SK-N-SH (cell line): ENCODE measurements at regions not wholly inside any gene's neighbourhood (a gene's known extent, or its start where the extent isn't known, plus 50 kb on each side); places are given as distances from the start of the nearest gene placed in this dataset.

Experiments
- CTCF ChIA-PET: fragments of 300-600, 350-600 bp; formaldehyde crosslinking; extraction: SDS; loops from one replicate; lab custom pipeline; 2021; lab: Yijun Ruan, JAX
- POLR2A ChIA-PET: fragments of 350-600 bp; sonication (Branson Sonifier 250); formaldehyde crosslinking; extraction: SDS; loops from one replicate; lab custom pipeline; 2020; ENCODE audit warnings: antibody characterized with exemption, inconsistent platforms; lab: Yijun Ruan, JAX
- DNase-seq: peaks from one replicate; pipeline ENCODE4 v3.0.0; 2012
- H2AFZ ChIP-seq: fragments of 200-600 bp; sonication (generic); 2 replicates; pipeline ENCODE4 v1.8.1; 2016; ENCODE audit warnings: antibody characterized with exemption, mild to moderate bottlenecking, low read depth
- H3F3A ChIP-seq: fragments of 200-600 bp; sonication (generic); replicated peaks from 2 replicates; pipeline ENCODE3; 2016; ENCODE audit warnings: antibody characterized with exemption, mild to moderate bottlenecking; ENCODE audit not compliant: insufficient read depth
- H3K27ac ChIP-seq, 2 experiments: fragments of 200-500 bp in 1 of 2; fragments of 200-600 bp in 1 of 2; sonication (Bioruptor generic) in 1 of 2; sonication (generic), shearing (Covaris generic) in 1 of 2; 2 replicates each; pipeline versions ENCODE4 v1.5.1 to v1.6.1; 2014 to 2016; ENCODE audit warnings: low read depth in 2 of 2, inconsistent platforms in 1 of 2, low read length in 1 of 2, mild to moderate bottlenecking in 1 of 2, mixed read lengths in 1 of 2
- H3K27me3 ChIP-seq: fragments of 200-600 bp; sonication (generic), shearing (Covaris generic); 2 replicates; pipeline ENCODE4 v1.6.1; 2016; ENCODE audit warnings: mixed run types; ENCODE audit not compliant: insufficient read depth
- H3K36me3 ChIP-seq, 2 experiments: fragments of 200-500 bp in 1 of 2; fragments of 200-600 bp in 1 of 2; sonication (Bioruptor generic) in 1 of 2; sonication (generic) in 1 of 2; replicated peaks in 1 of 2; 2 replicates each; pipeline versions ENCODE3 to v1.5.1; 2014 to 2016; ENCODE audit warnings: low read length in 1 of 2, mild to moderate bottlenecking in 1 of 2; ENCODE audit not compliant: insufficient read depth in 2 of 2, control insufficient read depth in 1 of 2
- H3K4me1 ChIP-seq, 2 experiments: fragments of 200-500 bp in 1 of 2; fragments of 200-600 bp in 1 of 2; sonication (Bioruptor generic) in 1 of 2; sonication (generic), shearing (Covaris generic) in 1 of 2; 2 replicates each; pipeline versions ENCODE4 v1.5.1 to v1.6.1; 2014 to 2016; ENCODE audit warnings: low read depth in 1 of 2, low read length in 1 of 2, mixed run types in 1 of 2; ENCODE audit not compliant: insufficient read depth in 2 of 2, control insufficient read depth in 1 of 2
- H3K4me2 ChIP-seq: fragments of 200-600 bp; sonication (generic), shearing (Covaris generic); 2 replicates; pipeline ENCODE4 v1.6.1; 2017; ENCODE audit warnings: mixed run types
- H3K4me3 ChIP-seq, 2 experiments: fragments of 200-500 bp in 1 of 2; fragments of 200-600 bp in 1 of 2; sonication (Bioruptor generic) in 1 of 2; sonication (generic), shearing (Covaris generic) in 1 of 2; 2 replicates each; pipeline versions ENCODE4 v1.5.1 to v1.8.1; 2014 to 2016; ENCODE audit warnings: low read depth in 2 of 2, inconsistent platforms in 1 of 2, low read length in 1 of 2, mild to moderate bottlenecking in 1 of 2, mixed read lengths in 1 of 2, moderate library complexity in 1 of 2
- H3K79me2 ChIP-seq: fragments of 200-600 bp; sonication (generic); 2 replicates; pipeline ENCODE4 v1.8.1; 2017; ENCODE audit warnings: mild to moderate bottlenecking; ENCODE audit not compliant: insufficient read depth
- H3K9ac ChIP-seq: fragments of 200-600 bp; sonication (generic); 2 replicates; pipeline ENCODE4 v1.6.1; 2017; ENCODE audit warnings: mixed run types
- H3K9me2 ChIP-seq: fragments of 200-600 bp; sonication (generic); 2 replicates; pipeline ENCODE4 v1.6.1; 2017; ENCODE audit warnings: mixed run types
- H3K9me3 ChIP-seq: fragments of 200-600 bp; sonication (generic); 2 replicates; pipeline ENCODE4 v1.6.1; 2017; ENCODE audit warnings: mixed run types, mild to moderate bottlenecking, moderate library complexity
- H4K20me1 ChIP-seq: fragments of 200-600 bp; sonication (generic); 2 replicates; pipeline ENCODE4 v1.6.1; 2017; ENCODE audit warnings: mild to moderate bottlenecking, mixed run types; ENCODE audit not compliant: insufficient read depth
- CHD2 ChIP-seq: fragments of 150-350 bp; IDR thresholded peaks from 2 replicates; pipeline ENCODE4 v1.6.1; 2018; ENCODE audit warnings: low read length; ENCODE audit not compliant: partially characterized antibody
- CTCF ChIP-seq: fragments of 200-600 bp; sonication (generic); IDR thresholded peaks from 2 replicates; pipeline ENCODE4 v1.6.1; 2017; ENCODE audit warnings: antibody characterized with exemption, mild to moderate bottlenecking, moderate library complexity
- EZH2phosphoT487 ChIP-seq: fragments of 200-600 bp; sonication (generic); IDR thresholded peaks from 2 replicates; pipeline ENCODE4 v1.6.1; 2017; ENCODE audit warnings: low read depth, mixed run types, mild to moderate bottlenecking, antibody characterized with exemption, moderate library complexity, borderline replicate concordance
- FOSL2 ChIP-seq: IDR thresholded peaks from 2 replicates; pipeline ENCODE4 v1.4.0; 2012; ENCODE audit warnings: low read depth, mild to moderate bottlenecking, moderate library complexity, borderline replicate concordance
- FOXJ3 ChIP-seq: sonication (generic); formaldehyde crosslinking; IDR thresholded peaks from 2 replicates; pipeline ENCODE4 v1.5.1; 2020; ENCODE audit warnings: mild to moderate bottlenecking, missing genetic modification reagents
- GATA2 ChIP-seq: sonication (generic); formaldehyde crosslinking; IDR thresholded peaks from 2 replicates; pipeline ENCODE4 v1.5.0; 2020; ENCODE audit warnings: mild to moderate bottlenecking, missing genetic modification reagents
- JUND ChIP-seq: IDR thresholded peaks from 2 replicates; pipeline ENCODE4 v1.4.0; 2012
- MAX ChIP-seq: IDR thresholded peaks from 2 replicates; pipeline ENCODE4 v1.4.0; 2012; ENCODE audit warnings: low read depth
- NFIC ChIP-seq: IDR thresholded peaks from 2 replicates; pipeline ENCODE4 v1.4.0; 2012; ENCODE audit warnings: borderline replicate concordance
- NRF1 ChIP-seq: IDR thresholded peaks from 2 replicates; pipeline ENCODE4 v1.6.1; 2012; ENCODE audit warnings: low read depth, mild to moderate bottlenecking, low read length
- PBX3 ChIP-seq: IDR thresholded peaks from 2 replicates; pipeline ENCODE4; 2012
- RCOR1 ChIP-seq: fragments of 150-350 bp; IDR thresholded peaks from 2 replicates; pipeline ENCODE4 v1.6.1; 2017; ENCODE audit warnings: antibody characterized with exemption, low read length
- REST ChIP-seq: IDR thresholded peaks from 2 replicates; pipeline ENCODE4 v1.6.1; 2012; ENCODE audit warnings: mild to moderate bottlenecking, low read depth, low read length, moderate library complexity
- RXRA ChIP-seq: IDR thresholded peaks from 2 replicates; pipeline ENCODE4 v1.4.0; 2012; ENCODE audit warnings: low read depth, mild to moderate bottlenecking, borderline replicate concordance
- SIN3A ChIP-seq: IDR thresholded peaks from 2 replicates; pipeline ENCODE4 v1.6.1; 2012; ENCODE audit warnings: low read depth, mild to moderate bottlenecking, low read length, moderate library complexity, borderline replicate concordance
- SMC3 ChIP-seq: IDR thresholded peaks from 2 replicates; pipeline ENCODE4 v1.6.1; 2012; ENCODE audit warnings: low read depth, low read length, improper control_type of control experiment
- TCF12 ChIP-seq: IDR thresholded peaks from 2 replicates; pipeline ENCODE4 v1.4.0; 2012
- YY1 ChIP-seq: IDR thresholded peaks from 2 replicates; pipeline ENCODE4 v1.4.0; 2012; ENCODE audit warnings: low read depth, mild to moderate bottlenecking
- ZBTB33 ChIP-seq: IDR thresholded peaks from 2 replicates; pipeline ENCODE4 v1.4.0; 2012; ENCODE audit warnings: low read depth, borderline replicate concordance
- WGBS: methylation state at CpG from one replicate; pipeline ENCODE4 v1.1.6; 2017; ENCODE audit warnings: low lambda C conversion rate; 5-methylcytosine and 5-hydroxymethylcytosine counted together

- POLR2A ChIA-PET: no interaction called here
Measured at GRCh38 chr10:18760836-18761235, 101.6 kb downstream of the ARL5B start.

More at GRCh38 chr10:18760836-18761235, 101.6 kb downstream of the ARL5B start:
- Histone ChIP-seq H3K36me3 (no peaks in the 10 kb centered on the region), H3K27me3 (no peaks in the 10 kb centered on the region), H3K9ac (no peak overlapping the region), H3K4me1 (no peaks in the 10 kb centered on the region), H4K20me1 (no peaks in the 10 kb centered on the region), H3K27ac (no peak overlapping the region), H3K9me2 (no peaks in the 10 kb centered on the region), H3K9me3 (no peaks in the 10 kb centered on the region), H3F3A (no peaks in the 10 kb centered on the region), H3K79me2 (no peaks in the 10 kb centered on the region), H2AFZ (no peak overlapping the region), H3K4me3 (no peak overlapping the region), H3K4me2 (no peak overlapping the region)
- WGBS: 46% methylated on average over 4 of the region's 4 CpGs
- CTCF ChIA-PET: no interaction called here
- DNase-seq: no peak
- no peak for TF ChIP-seq EZH2phosphoT487
- TF ChIP-seq PBX3: no peak
- no peak for TF ChIP-seq RXRA
- TF ChIP-seq REST: no peak
- no peak for TF ChIP-seq NRF1
- no peak for TF ChIP-seq CTCF
- TF ChIP-seq GATA2: no peak
- TF ChIP-seq FOXJ3 (CRISPR knock-in tag): no peak
- TF ChIP-seq MAX: no peak
- TF ChIP-seq SMC3: no peak
- TF ChIP-seq FOSL2: no peak
- TF ChIP-seq NFIC: no peak
- no peak for TF ChIP-seq SIN3A
- TF ChIP-seq CHD2: no peak
- no peak for TF ChIP-seq YY1
- TF ChIP-seq RCOR1: no peak
- TF ChIP-seq ZBTB33: no peak
- TF ChIP-seq TCF12: no peak
- TF ChIP-seq JUND: no peak
